ENCODE measurements at regions not wholly inside any gene's neighbourhood (a gene's known extent, or its start where the extent isn't known, plus 50 kb on each side); places are given as distances from the start of the nearest gene placed in this dataset.

GRCh38 chr10:113331961-113332360, 220.9 kb upstream of the HABP2 start:
- Histone ChIP-seq H3K4me1 (ENCODE audit: control insufficient read depth, insufficient read depth, low read length) (no peaks in the 10 kb centered on the region), H3K27ac (ENCODE audit: extremely low read depth, low read depth, low read length) (no peak overlapping the region), H3K36me3 (ENCODE audit: control insufficient read depth in 2 of 2, insufficient read depth in 1 of 2, low read length in 2 of 2) (no peaks in the 10 kb centered on the region), H3K9me3 (ENCODE audit: control insufficient read depth, insufficient read depth, low read depth, low read length) (no peaks in the 10 kb centered on the region), H3K4me3 (ENCODE audit: low read depth, low read length) (no peak overlapping the region)
- ChIA-PET POLR2A (no interaction called here), CTCF (interaction anchor here (1.3 kb wide), 1 partner anchor 189 kb away, joined by 4 read pairs; no protein-coding TSS in a partner anchor)
- TF ChIP-seq ZNF692 (tag by site-specific recombination; IDR thresholded peaks at IDR 0.05) (no peak), ZNF585B (tag by site-specific recombination; IDR thresholded peaks at IDR 0.05) (no peak), SCRT1 (tag by site-specific recombination; IDR thresholded peaks at IDR 0.05; ENCODE audit: borderline replicate concordance) (no peak), ZSCAN23 (tag by site-specific recombination; IDR thresholded peaks at IDR 0.05) (no peak), ZNF530 (tag by site-specific recombination; IDR thresholded peaks at IDR 0.05; ENCODE audit: low read depth) (no peak), ZNF654 (tag by site-specific recombination; IDR thresholded peaks at IDR 0.05; ENCODE audit: low read depth) (no peak), ZBTB6 (tag by site-specific recombination; IDR thresholded peaks at IDR 0.05) (no peak), ZNF404 (tag by site-specific recombination; IDR thresholded peaks at IDR 0.05) (no peak), ZNF580 (tag by site-specific recombination; IDR thresholded peaks at IDR 0.05) (no peak), ZNF155 (tag by site-specific recombination; IDR thresholded peaks at IDR 0.05) (no peak), ZNF354C (tag by site-specific recombination; IDR thresholded peaks at IDR 0.05; ENCODE audit: borderline replicate concordance, low read depth) (no peak), ZNF621 (tag by site-specific recombination; IDR thresholded peaks at IDR 0.05) (no peak), SP7 (tag by site-specific recombination; IDR thresholded peaks at IDR 0.05) (no peak), GLIS1 (tag by site-specific recombination; IDR thresholded peaks at IDR 0.05) (no peak), GLI2 (tag by site-specific recombination; IDR thresholded peaks at IDR 0.05; ENCODE audit: borderline replicate concordance, low read depth) (no peak), ZNF302 (tag by site-specific recombination; IDR thresholded peaks at IDR 0.05; ENCODE audit: low read depth) (no peak), ZBTB44 (tag by site-specific recombination; IDR thresholded peaks at IDR 0.05) (no peak), ZNF747 (tag by site-specific recombination; IDR thresholded peaks at IDR 0.05) (no peak), ZNF518A (tag by site-specific recombination; conservative IDR thresholded peaks at IDR 0.05; ENCODE audit: low read depth) (no peak)

All from HEK293 (cell line).